Upper lobe of right lung (tissue), 1 donor: ENCODE measurements at regions not wholly inside any gene's neighbourhood (a gene's known extent, or its start where the extent isn't known, plus 50 kb on each side); places are given as distances from the start of the nearest gene placed in this dataset.

ENCODE experiments used
- ATAC-seq: fragments of 200-7000 bp; cut with Tn5 transposase; one replicate; pipeline ENCODE4 v1.9.1; 2020; ENCODE audit warnings: mild to moderate bottlenecking, moderate library complexity
- DNase-seq: peaks from one replicate; pipeline ENCODE4 v3.0.0-alpha.2; 2020
- H3K27ac ChIP-seq: fragments of 200-600 bp; one replicate; pipeline ENCODE4 v1.8.0; 2022
- H3K27me3 ChIP-seq: fragments of 200-600 bp; one replicate; pipeline ENCODE4 v1.8.0; 2022; ENCODE audit warnings: mild to moderate bottlenecking
- H3K36me3 ChIP-seq: fragments of 200-600 bp; one replicate; pipeline ENCODE4 v1.8.0; 2022
- H3K4me1 ChIP-seq: fragments of 200-600 bp; one replicate; pipeline ENCODE4 v1.8.0; 2022
- H3K4me3 ChIP-seq: fragments of 200-600 bp; one replicate; pipeline ENCODE4 v1.8.0; 2022; ENCODE audit warnings: mild to moderate bottlenecking
- H3K9me3 ChIP-seq: fragments of 200-600 bp; one replicate; pipeline ENCODE4 v1.8.0; 2022
- intact Hi-C: fragments of 100-400 bp; cut with DNase I; formaldehyde crosslinking; loops from one replicate; pipeline ENCODE4 v1.11.0; 2022
- TF ChIP-seq, protein P1 (sequence below): fragments of 200-600 bp; IDR thresholded peaks from one replicate; pipeline ENCODE4 v1.8.0; 2022; ENCODE audit warnings: antibody characterized with exemption
- donor health status: DM: no; HTN: yes; CAD: no; lungs with severe emphysema.

DNA sequence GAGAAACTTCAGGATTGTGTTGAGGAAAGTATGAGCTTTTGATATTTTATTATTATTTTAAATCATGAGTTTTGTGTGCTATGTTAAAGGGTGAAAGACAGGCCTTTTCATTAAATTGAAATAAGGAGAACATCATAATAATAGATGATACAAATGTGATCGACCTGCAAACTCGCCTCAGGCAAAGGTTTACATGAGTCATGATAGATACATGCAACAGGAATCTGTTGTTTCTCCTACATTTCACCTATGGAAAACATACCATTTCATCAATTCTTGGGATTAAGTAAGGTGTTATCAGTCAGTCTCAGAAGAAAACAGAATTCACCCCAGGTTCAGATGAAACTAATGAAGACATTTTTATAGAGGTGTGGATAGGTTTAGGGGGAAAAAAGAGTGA lies 1992.5 kb upstream of the PIK3C3 start:
- intact Hi-C loops, result no loop called here
- no peaks in the 10 kb centered on the region for H3K27me3 ChIP-seq
- no peak for ATAC-seq
- no peaks in the 10 kb centered on the region for H3K9me3 ChIP-seq
- DNase-seq, result no peak
- no peaks in the 10 kb centered on the region for H3K4me1 ChIP-seq
- no peak overlapping the region for H3K4me3 ChIP-seq
- no peak overlapping the region for H3K27ac ChIP-seq
- no peaks in the 10 kb centered on the region for H3K36me3 ChIP-seq
- TF ChIP-seq, protein P1, sequence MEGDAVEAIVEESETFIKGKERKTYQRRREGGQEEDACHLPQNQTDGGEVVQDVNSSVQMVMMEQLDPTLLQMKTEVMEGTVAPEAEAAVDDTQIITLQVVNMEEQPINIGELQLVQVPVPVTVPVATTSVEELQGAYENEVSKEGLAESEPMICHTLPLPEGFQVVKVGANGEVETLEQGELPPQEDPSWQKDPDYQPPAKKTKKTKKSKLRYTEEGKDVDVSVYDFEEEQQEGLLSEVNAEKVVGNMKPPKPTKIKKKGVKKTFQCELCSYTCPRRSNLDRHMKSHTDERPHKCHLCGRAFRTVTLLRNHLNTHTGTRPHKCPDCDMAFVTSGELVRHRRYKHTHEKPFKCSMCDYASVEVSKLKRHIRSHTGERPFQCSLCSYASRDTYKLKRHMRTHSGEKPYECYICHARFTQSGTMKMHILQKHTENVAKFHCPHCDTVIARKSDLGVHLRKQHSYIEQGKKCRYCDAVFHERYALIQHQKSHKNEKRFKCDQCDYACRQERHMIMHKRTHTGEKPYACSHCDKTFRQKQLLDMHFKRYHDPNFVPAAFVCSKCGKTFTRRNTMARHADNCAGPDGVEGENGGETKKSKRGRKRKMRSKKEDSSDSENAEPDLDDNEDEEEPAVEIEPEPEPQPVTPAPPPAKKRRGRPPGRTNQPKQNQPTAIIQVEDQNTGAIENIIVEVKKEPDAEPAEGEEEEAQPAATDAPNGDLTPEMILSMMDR, result no peak

DNA sequence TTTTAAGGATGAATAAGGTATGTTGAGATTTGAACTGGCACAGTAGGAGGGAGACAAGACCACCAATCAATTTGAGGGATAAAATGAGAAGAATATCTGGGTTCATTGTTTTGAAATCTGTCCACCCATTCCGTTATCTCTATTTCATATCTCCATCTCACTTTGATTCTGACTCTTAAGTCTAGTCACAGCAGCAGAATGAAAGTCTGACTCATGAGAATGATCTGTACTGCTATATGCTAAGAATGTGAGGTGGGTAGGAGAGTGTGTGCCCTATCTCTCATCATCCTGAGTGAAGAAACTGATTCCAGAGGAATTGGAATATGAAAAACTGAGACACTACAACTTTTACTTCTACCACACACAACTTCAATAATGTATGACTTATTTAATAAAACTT lies 1994.5 kb upstream of the PIK3C3 start:
- Histone ChIP-seq H3K27ac (no peak overlapping the region), H3K9me3 (no peaks in the 10 kb centered on the region), H3K36me3 (no peaks in the 10 kb centered on the region), H3K4me3 (no peak overlapping the region), H3K4me1 (no peaks in the 10 kb centered on the region), H3K27me3 (no peaks in the 10 kb centered on the region)
- DNase-seq (no peak), ATAC-seq (no peak)
- intact Hi-C loops, result no loop called here
- TF ChIP-seq, protein P1, result no peak

DNA sequence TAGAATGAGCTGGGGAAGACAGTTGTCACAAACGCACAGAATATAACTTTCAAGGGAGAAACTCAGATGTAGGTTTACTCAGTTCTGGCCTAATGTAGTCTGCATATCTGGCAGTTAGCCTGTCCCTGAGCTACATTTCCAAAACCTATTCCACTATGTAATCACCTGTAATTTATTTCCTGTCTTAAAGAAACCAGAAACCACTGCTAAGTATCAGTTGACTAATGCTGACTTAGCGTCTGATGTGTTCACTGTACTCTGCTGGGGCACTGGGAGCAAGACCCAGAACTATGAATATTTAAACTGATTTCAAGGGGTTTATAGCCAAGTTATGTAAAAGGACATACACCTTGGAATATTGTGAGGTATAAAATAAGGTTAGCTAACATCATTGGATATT lies 1995.2 kb upstream of the PIK3C3 start:
- TF ChIP-seq, protein P1, result no peak
- H3K27me3 ChIP-seq, result no peaks in the 10 kb centered on the region
- H3K27ac ChIP-seq, result no peak overlapping the region

DNA sequence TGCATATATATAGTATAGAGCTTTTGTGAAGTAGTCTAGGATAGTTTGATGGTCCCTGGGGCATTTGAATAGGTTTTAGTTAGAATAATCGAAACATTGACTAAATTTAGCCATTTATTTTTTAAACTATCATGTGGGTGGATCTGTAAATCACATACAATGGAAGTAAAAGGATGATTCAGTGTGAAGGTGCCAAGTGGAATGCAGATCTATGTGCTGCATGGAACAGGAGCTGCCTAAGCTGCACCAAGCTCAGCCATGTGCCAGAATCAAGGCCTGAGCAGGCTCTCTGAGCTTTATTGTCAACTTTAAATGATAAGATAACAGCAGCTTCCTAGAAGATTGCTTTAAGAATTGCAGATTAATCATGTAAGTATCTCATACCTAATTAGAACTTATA lies 1996.2 kb upstream of the PIK3C3 start:
- Histone ChIP-seq H3K27me3 (no peaks in the 10 kb centered on the region), H3K36me3 (no peaks in the 10 kb centered on the region), H3K4me3 (no peak overlapping the region), H3K27ac (no peak overlapping the region), H3K9me3 (no peaks in the 10 kb centered on the region), H3K4me1 (no peaks in the 10 kb centered on the region)
- intact Hi-C loops, result no loop called here
- TF ChIP-seq, protein P1, result no peak
- DNase-seq (no peak), ATAC-seq (no peak)

More for the DNA sequence above, 1995.2 kb upstream of the PIK3C3 start:
- Histone ChIP-seq H3K9me3 (no peaks in the 10 kb centered on the region), H3K4me1 (no peaks in the 10 kb centered on the region), H3K36me3 (no peaks in the 10 kb centered on the region), H3K4me3 (no peak overlapping the region)
- intact Hi-C loops, result no loop called here
- ATAC-seq (no peak), DNase-seq (no peak)

DNA sequence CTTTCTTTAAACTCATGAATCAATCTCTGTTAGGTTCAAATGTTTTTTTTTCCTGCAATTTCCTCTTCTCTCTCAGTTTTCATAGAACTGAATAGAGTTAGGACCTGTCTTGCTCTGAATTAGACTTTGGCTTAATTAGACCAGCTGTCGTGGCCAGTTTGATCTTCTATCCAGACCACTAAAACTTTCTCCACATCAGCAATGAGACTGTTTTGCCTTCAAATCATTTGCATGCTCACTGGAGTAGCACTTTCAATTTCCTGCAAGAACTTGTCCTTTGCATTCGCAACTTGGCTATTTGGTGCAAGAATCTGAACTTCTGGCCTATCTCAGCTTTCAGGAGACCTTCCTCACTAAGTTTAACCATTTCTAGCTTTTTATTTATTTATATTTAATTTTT lies 2002.2 kb upstream of the PIK3C3 start:
- DNase-seq (no peak), ATAC-seq (no peak)
- Histone ChIP-seq H3K36me3 (no peaks in the 10 kb centered on the region), H3K27ac (no peak overlapping the region), H3K27me3 (no peaks in the 10 kb centered on the region), H3K4me3 (no peak overlapping the region), H3K9me3 (no peaks in the 10 kb centered on the region), H3K4me1 (no peaks in the 10 kb centered on the region)
- intact Hi-C loops, result no loop called here
- TF ChIP-seq, protein P1, result no peak

DNA sequence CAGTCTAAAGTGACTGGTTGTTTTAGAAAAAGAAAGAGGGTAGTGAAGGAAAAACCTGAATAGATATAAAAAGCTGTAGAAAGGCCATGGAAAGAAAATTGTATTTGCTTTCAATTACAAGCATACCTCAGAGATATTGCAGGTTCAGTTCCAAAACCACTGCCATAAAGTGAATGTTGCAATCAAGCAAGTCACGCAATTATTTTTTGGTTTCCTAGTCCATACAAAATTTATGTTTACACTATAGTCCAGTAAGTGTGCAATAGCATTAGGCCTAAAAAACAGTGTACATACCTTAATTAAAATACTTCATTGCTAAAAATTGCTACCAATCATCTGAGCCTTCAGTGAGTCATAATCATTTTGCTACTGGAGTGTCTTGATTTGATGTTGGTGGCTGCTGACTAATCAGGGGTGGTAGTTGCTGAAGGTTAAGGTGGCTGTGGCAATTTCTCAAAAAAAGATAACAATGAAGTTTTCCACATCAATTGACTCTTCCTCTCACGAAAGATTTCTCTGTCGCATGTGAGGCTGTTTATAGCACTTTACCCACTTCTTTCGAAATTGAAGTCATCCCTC lies 2003.8 kb upstream of the PIK3C3 start:
- ATAC-seq, result no peak

More for the DNA sequence above, 2003.8 kb upstream of the PIK3C3 start:
- no peak overlapping the region for H3K4me3 ChIP-seq
- TF ChIP-seq, protein P1, result no peak
- no peaks in the 10 kb centered on the region for H3K36me3 ChIP-seq
- no peak overlapping the region for H3K27ac ChIP-seq
- H3K27me3 ChIP-seq, result no peaks in the 10 kb centered on the region
- no peak for DNase-seq
- intact Hi-C loops, result no loop called here
- no peaks in the 10 kb centered on the region for H3K4me1 ChIP-seq
- H3K9me3 ChIP-seq, result no peaks in the 10 kb centered on the region
